ENCODE measurements at regions not wholly inside any gene's neighbourhood (a gene's known extent, or its start where the extent isn't known, plus 50 kb on each side); places are given as distances from the start of the nearest gene placed in this dataset.

DNA sequence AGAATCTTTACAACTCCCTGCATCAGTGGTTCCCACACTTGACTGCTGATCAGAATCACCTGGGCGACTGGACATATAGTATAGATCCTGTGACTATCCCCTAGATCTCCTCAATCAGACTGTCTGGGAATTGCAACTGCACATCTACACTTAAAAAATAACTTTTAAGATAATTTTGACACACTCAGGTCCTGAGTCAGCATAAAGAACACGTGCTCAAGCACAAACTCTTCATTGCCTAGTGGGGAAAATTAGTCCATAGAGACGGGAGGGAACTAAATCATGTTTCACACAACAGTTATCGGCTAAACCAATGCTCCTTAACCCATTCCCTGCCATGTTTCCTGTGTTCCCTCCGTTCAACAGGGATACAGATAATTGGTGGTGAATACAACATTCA, 243.5 kb upstream of the FGF13 start:
- TF ChIP-seq, protein P1, sequence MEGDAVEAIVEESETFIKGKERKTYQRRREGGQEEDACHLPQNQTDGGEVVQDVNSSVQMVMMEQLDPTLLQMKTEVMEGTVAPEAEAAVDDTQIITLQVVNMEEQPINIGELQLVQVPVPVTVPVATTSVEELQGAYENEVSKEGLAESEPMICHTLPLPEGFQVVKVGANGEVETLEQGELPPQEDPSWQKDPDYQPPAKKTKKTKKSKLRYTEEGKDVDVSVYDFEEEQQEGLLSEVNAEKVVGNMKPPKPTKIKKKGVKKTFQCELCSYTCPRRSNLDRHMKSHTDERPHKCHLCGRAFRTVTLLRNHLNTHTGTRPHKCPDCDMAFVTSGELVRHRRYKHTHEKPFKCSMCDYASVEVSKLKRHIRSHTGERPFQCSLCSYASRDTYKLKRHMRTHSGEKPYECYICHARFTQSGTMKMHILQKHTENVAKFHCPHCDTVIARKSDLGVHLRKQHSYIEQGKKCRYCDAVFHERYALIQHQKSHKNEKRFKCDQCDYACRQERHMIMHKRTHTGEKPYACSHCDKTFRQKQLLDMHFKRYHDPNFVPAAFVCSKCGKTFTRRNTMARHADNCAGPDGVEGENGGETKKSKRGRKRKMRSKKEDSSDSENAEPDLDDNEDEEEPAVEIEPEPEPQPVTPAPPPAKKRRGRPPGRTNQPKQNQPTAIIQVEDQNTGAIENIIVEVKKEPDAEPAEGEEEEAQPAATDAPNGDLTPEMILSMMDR (IDR thresholded peaks at IDR 0.05) = no peak
- no peak for TF ChIP-seq POLR2A (IDR thresholded peaks at IDR 0.05)

All from transverse colon (tissue), 3 donors.